NCI-H146 (cell line): ENCODE measurements at regions not wholly inside any gene's neighbourhood (a gene's known extent, or its start where the extent isn't known, plus 50 kb on each side); places are given as distances from the start of the nearest gene placed in this dataset.

Experiments used
- DNase-seq: peaks from one replicate; lab custom pipeline; 2025; lab: John Stamatoyannopoulos, UW

- DNase-seq: no peak
Measured at GRCh38 chr12:90129366-90130030, 420.9 kb upstream of the ATP2B1 start.

GRCh38 chr12:90128526-90128925 lies 419.9 kb upstream of the ATP2B1 start:
- no peak for DNase-seq

- DNase-seq: no peak
Measured at GRCh38 chr12:90126125-90126524, 417.5 kb upstream of the ATP2B1 start.

GRCh38 chr12:90124914-90125313 lies 416.3 kb upstream of the ATP2B1 start:
- no peak for DNase-seq

- DNase-seq: no peak
Measured at GRCh38 chr12:90124289-90124688, 415.7 kb upstream of the ATP2B1 start.

- DNase-seq: no peak
Measured at GRCh38 chr12:90122681-90123080, 414.0 kb upstream of the ATP2B1 start.

GRCh38 chr12:90120627-90121026 lies 412.0 kb upstream of the ATP2B1 start:
- no peak for DNase-seq

- no peak for DNase-seq
Measured at GRCh38 chr12:90112666-90113065, 404.0 kb upstream of the ATP2B1 start.

GRCh38 chr12:90111791-90112580 lies 403.3 kb upstream of the ATP2B1 start:
- no peak for DNase-seq

GRCh38 chr12:90106568-90106967 lies 397.9 kb upstream of the ATP2B1 start:
- no peak for DNase-seq

- DNase-seq: peak; percentile 0
Measured at GRCh38 chr12:90102957-90103652, 394.5 kb upstream of the ATP2B1 start.

GRCh38 chr12:90100579-90100978 lies 391.9 kb upstream of the ATP2B1 start:
- no peak for DNase-seq

- no peak for DNase-seq
Measured at GRCh38 chr12:90099288-90099687, 390.6 kb upstream of the ATP2B1 start.

GRCh38 chr12:90098132-90098779 lies 389.6 kb upstream of the ATP2B1 start:
- DNase-seq: no peak

GRCh38 chr12:90091809-90092208 lies 383.2 kb upstream of the ATP2B1 start:
- no peak for DNase-seq

- no peak for DNase-seq
Measured at GRCh38 chr12:90090929-90091651, 382.5 kb upstream of the ATP2B1 start.

- no peak for DNase-seq
Measured at GRCh38 chr12:90086281-90086680, 377.6 kb upstream of the ATP2B1 start.

- DNase-seq: no peak
Measured at GRCh38 chr12:90085494-90086274, 377.0 kb upstream of the ATP2B1 start.

GRCh38 chr12:90084018-90084417 lies 375.4 kb upstream of the ATP2B1 start:
- no peak for DNase-seq

- no peak for DNase-seq
Measured at GRCh38 chr12:90080616-90081015, 372.0 kb upstream of the ATP2B1 start.
